ENCODE measurements at regions not wholly inside any gene's neighbourhood (a gene's known extent, or its start where the extent isn't known, plus 50 kb on each side); places are given as distances from the start of the nearest gene placed in this dataset.

DNA sequence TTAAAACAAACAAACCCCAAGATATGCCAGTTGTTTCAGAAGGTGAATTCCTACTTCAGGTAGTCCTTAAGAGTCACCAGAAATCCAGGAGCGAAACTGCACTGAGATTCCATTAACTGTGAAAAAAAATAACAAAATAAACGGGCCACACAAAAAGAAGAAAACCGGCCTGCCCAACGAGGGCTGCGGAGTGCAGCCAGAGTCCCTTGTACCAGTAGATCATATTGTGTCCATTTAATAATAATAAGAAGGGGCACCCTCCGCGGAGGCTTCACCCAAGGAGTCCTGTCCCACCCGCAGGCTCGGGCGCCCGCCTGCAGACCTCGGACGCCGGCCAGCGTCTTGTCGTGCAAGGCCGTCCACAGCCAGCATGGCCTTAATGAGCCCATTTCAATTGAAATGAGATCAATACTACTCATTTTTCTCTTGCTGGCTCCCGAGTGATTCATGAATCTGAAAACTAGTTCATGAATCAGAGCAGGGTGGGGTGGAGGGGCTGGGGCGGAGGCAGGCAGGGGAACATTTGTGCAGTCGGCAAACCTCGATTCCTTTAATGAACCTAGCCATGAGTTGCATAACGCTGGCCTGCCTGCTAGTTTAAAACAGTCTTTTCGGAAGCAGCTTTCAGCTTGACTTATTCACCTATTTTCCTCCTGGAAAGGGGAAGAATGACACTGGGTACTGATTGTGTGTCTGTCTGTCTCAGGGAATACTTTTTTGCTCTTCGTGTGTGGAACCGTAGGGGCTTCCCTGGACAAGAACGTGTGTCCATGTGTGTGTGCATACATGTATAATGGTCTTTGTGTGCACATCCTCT lies 113.1 kb upstream of the IRF2BP2 start:
- FAIRE-seq (no peak), DNase-seq (ENCODE audit: insufficient read length) (no peak)
- TF ChIP-seq POLR2AphosphoS5 (IDR thresholded peaks at IDR 0.05; ENCODE audit: low read depth, low read length) (no peak), POLR2A (IDR thresholded peaks at IDR 0.05; ENCODE audit: low read depth, low read length) (no peak), TAF1 (IDR thresholded peaks at IDR 0.05; ENCODE audit: borderline replicate concordance, low read depth, low read length) (no peak)

DNA sequence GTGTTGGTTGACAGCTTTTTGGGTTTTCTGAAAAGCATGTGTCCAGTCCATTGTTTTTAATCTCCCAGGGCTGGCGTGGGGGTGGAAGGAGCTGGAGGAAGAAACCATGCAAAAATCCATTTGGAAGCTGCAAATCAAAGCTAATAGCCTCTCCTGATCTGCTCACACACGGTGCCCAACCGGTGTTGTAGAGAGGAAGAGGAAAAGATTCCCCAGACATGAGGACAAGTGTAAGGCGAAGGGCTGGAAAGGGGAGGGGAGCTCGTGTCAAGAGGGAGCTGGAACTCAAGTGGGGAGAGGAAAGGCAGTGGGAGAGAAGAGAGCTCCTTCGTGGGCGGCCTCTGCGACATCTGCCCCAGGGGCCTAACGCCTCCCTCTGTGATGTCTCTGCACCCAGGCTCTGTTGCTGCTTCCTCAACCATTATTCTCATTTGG lies 112.3 kb upstream of the IRF2BP2 start:
- DNase-seq (ENCODE audit: insufficient read length) (no peak), FAIRE-seq (no peak)
- TF ChIP-seq POLR2A (IDR thresholded peaks at IDR 0.05; ENCODE audit: low read depth, low read length) (no peak), POLR2AphosphoS5 (IDR thresholded peaks at IDR 0.05; ENCODE audit: low read depth, low read length) (no peak), TAF1 (IDR thresholded peaks at IDR 0.05; ENCODE audit: borderline replicate concordance, low read depth, low read length) (no peak)

- DNase-seq (ENCODE audit: insufficient read length), result no peak
- FAIRE-seq, result no peak
- TF ChIP-seq TAF1 (IDR thresholded peaks at IDR 0.05; ENCODE audit: borderline replicate concordance, low read depth, low read length), result no peak
- no peak for TF ChIP-seq POLR2AphosphoS5 (IDR thresholded peaks at IDR 0.05; ENCODE audit: low read depth, low read length)
- no peak for TF ChIP-seq POLR2A (IDR thresholded peaks at IDR 0.05; ENCODE audit: low read depth, low read length)
Observed at GRCh38 chr1:234721476-234722269, 111.7 kb upstream of the IRF2BP2 start.

GRCh38 chr1:234720709-234721441 lies 110.9 kb upstream of the IRF2BP2 start:
- TF ChIP-seq POLR2AphosphoS5 (IDR thresholded peaks at IDR 0.05; ENCODE audit: low read depth, low read length) (no peak), TAF1 (IDR thresholded peaks at IDR 0.05; ENCODE audit: borderline replicate concordance, low read depth, low read length) (no peak), POLR2A (IDR thresholded peaks at IDR 0.05; ENCODE audit: low read depth, low read length) (no peak)
- DNase-seq (ENCODE audit: insufficient read length) (no peak), FAIRE-seq (no peak)

DNA sequence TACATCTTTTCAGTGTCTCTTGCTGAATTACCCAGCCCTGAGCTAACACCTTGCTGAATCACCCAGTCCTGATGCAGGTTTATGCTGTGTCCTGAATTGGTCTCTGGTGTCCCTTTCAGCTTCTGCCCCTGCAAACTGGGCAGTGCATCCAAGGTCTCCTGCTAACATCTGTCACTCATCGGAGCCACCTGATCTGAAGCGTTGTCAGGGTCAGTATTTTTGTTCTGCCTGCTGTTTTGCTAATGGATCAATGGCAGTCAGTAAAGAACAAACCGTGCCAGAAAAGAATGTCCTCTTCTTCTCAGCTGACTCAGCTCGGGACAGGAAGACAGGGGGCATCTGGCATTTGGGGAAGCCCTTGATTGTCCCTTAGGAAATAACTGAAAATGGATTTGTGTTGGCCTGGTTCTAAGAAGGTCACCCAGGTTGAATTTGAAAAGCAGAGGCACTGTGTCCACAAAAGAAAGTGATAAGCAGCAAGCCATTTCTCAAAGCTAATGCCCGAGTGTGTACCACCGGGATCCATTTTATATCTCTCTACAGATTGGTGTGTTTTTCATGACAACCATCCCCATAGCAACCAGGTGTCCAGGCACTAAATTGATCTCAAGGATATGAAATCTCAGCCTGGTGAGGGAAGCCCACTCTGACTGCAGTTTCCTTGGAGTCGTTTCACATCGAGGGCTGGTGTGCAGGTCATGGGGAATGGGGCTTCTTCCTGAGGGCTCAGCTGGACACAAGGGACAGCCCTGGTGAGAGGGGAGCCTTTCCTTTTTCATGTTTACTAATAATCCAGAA lies 109.7 kb upstream of the IRF2BP2 start:
- DNase-seq (ENCODE audit: insufficient read length), result no peak
- TF ChIP-seq POLR2A (IDR thresholded peaks at IDR 0.05; ENCODE audit: low read depth, low read length), result no peak
- no peak for TF ChIP-seq TAF1 (IDR thresholded peaks at IDR 0.05; ENCODE audit: borderline replicate concordance, low read depth, low read length)
- TF ChIP-seq POLR2AphosphoS5 (IDR thresholded peaks at IDR 0.05; ENCODE audit: low read depth, low read length), result no peak
- FAIRE-seq, result no peak

GRCh38 chr1:234718496-234719453 lies 108.8 kb upstream of the IRF2BP2 start:
- DNase-seq (ENCODE audit: insufficient read length), result no peak

DNA sequence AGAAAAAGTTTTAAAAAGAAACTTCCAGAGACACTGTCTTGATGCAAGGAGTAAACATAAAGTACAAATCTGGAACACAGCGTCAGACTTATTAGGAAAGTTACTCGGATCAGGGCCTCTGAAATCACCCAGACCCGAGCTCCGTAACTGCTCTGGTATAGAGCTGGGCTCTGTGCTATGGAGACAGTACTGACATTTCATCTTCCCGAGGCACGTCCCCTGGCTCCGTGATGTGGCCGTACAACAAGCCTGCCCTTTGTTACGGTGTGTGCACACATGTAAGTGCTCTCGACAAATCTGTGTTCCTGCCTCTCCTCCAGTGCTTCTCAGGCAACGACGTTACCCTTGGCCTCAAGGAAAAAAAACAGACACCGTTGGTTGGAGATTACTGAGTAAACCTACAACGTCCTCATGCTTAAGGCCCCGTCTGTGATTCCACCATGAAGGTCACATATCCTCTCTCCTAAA lies 107.0 kb upstream of the IRF2BP2 start:
- TF ChIP-seq POLR2A (IDR thresholded peaks at IDR 0.05; ENCODE audit: low read depth, low read length) (no peak), POLR2AphosphoS5 (IDR thresholded peaks at IDR 0.05; ENCODE audit: low read depth, low read length) (no peak), TAF1 (IDR thresholded peaks at IDR 0.05; ENCODE audit: borderline replicate concordance, low read depth, low read length) (no peak)
- FAIRE-seq (no peak), DNase-seq (ENCODE audit: insufficient read length) (no peak)

More at GRCh38 chr1:234718496-234719453, 108.8 kb upstream of the IRF2BP2 start:
- no peak for TF ChIP-seq POLR2A (IDR thresholded peaks at IDR 0.05; ENCODE audit: low read depth, low read length)
- no peak for TF ChIP-seq POLR2AphosphoS5 (IDR thresholded peaks at IDR 0.05; ENCODE audit: low read depth, low read length)
- TF ChIP-seq TAF1 (IDR thresholded peaks at IDR 0.05; ENCODE audit: borderline replicate concordance, low read depth, low read length), result no peak
- no peak for FAIRE-seq

GRCh38 chr1:234715252-234716014 lies 105.5 kb upstream of the IRF2BP2 start:
- DNase-seq (ENCODE audit: insufficient read length), result no peak
- no peak for FAIRE-seq
- no peak for TF ChIP-seq TAF1 (IDR thresholded peaks at IDR 0.05; ENCODE audit: borderline replicate concordance, low read depth, low read length)
- no peak for TF ChIP-seq POLR2A (IDR thresholded peaks at IDR 0.05; ENCODE audit: low read depth, low read length)
- TF ChIP-seq POLR2AphosphoS5 (IDR thresholded peaks at IDR 0.05; ENCODE audit: low read depth, low read length), result no peak

GRCh38 chr1:234713859-234714258 lies 103.9 kb upstream of the IRF2BP2 start:
- FAIRE-seq (no peak), DNase-seq (ENCODE audit: insufficient read length) (no peak)
- no peak for TF ChIP-seq POLR2A (IDR thresholded peaks at IDR 0.05; ENCODE audit: low read depth, low read length)
- TF ChIP-seq POLR2AphosphoS5 (IDR thresholded peaks at IDR 0.05; ENCODE audit: low read depth, low read length), result no peak
- no peak for TF ChIP-seq TAF1 (IDR thresholded peaks at IDR 0.05; ENCODE audit: borderline replicate concordance, low read depth, low read length)
